ENCODE measurements at regions not wholly inside any gene's neighbourhood (a gene's known extent, or its start where the extent isn't known, plus 50 kb on each side); places are given as distances from the start of the nearest gene placed in this dataset.

GRCh38 chr6:87950614-87951013, 97.0 kb upstream of the SPACA1 start:
- no peak overlapping the region for H3K27ac ChIP-seq
- ChIA-PET POLR2A (ENCODE audit: low non-redundant PET) (no interaction called here), CTCF (no interaction called here)
- no peak for DNase-seq (ENCODE audit: low spot score)
- TF ChIP-seq, protein P1, sequence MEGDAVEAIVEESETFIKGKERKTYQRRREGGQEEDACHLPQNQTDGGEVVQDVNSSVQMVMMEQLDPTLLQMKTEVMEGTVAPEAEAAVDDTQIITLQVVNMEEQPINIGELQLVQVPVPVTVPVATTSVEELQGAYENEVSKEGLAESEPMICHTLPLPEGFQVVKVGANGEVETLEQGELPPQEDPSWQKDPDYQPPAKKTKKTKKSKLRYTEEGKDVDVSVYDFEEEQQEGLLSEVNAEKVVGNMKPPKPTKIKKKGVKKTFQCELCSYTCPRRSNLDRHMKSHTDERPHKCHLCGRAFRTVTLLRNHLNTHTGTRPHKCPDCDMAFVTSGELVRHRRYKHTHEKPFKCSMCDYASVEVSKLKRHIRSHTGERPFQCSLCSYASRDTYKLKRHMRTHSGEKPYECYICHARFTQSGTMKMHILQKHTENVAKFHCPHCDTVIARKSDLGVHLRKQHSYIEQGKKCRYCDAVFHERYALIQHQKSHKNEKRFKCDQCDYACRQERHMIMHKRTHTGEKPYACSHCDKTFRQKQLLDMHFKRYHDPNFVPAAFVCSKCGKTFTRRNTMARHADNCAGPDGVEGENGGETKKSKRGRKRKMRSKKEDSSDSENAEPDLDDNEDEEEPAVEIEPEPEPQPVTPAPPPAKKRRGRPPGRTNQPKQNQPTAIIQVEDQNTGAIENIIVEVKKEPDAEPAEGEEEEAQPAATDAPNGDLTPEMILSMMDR (conservative IDR thresholded peaks at IDR 0.05; ENCODE audit: low read depth): no peak

DNA sequence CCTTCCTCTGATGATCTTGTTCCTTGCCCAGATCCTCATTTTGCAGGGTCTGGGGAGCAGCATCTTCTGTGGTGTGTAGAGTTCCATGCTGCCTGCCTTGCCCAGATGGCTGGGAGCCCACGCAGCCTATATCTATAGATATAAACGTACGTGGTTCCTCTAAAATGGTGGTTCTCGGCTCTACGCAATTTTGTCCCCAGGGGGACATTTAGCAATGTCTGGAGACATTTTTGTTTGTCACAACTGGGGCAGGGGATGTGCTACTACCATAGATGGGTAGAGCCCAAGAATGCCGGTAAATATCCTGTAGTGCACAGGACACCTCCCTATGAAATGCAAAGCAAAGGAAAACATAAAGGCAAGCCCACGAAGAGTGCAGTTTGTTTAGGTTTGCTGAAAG, 98.4 kb upstream of the SPACA1 start:
- ChIA-PET CTCF (no interaction called here), POLR2A (ENCODE audit: low non-redundant PET) (no interaction called here)
- TF ChIP-seq, protein P1 (conservative IDR thresholded peaks at IDR 0.05; ENCODE audit: low read depth): no peak
- no peak for DNase-seq (ENCODE audit: low spot score)
- H3K27ac ChIP-seq: no peak overlapping the region

DNA sequence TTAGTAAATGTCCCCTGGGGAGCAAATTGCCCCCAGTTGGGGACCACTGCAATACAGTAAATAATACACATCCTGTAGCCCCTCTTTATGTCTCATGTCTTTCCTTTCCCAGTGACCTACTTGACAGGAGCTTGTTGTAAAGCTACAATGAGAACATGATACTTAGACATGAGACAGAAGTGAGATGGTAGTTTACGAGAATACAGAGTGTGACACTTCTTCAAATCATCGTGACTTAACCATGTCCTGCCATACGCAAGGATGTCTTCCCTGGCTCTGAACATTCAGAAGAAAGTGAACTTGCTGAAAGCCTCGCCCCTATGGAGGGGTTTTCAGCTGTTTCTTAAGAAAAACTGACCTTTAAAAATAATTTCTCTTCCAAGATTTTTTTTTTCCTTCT, 101.0 kb upstream of the SPACA1 start:
- H3K27ac ChIP-seq: no peak overlapping the region
- TF ChIP-seq, protein P1 (conservative IDR thresholded peaks at IDR 0.05; ENCODE audit: low read depth): no peak
- ChIA-PET CTCF (interaction anchor here (1.2 kb wide), 1 partner anchor 341 kb away, joined by 4 read pairs; no protein-coding TSS in a partner anchor), POLR2A (ENCODE audit: low non-redundant PET) (no interaction called here)
- no peak for DNase-seq (ENCODE audit: low spot score)

DNA sequence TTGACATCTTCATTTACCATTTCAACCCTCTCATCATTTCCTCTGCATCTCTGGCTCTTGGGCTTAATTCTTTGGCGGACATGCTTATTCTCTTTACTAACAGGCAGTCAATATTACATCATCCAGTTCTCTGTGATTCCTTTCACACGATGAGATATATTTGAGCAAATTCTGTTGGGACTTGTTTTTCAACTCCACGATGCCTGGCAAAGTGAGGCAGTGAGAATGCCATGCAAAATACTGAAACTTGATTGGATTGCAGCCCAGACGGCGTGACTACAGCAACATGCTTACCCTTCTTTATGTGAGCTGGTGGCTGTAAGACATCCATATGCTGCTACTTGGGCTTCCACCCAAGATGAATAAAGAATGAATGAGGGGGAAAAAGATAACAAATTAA, 101.7 kb upstream of the SPACA1 start:
- peak; percentile 53 for DNase-seq (ENCODE audit: low spot score)
- H3K27ac ChIP-seq: no peak overlapping the region
- TF ChIP-seq, protein P1 (conservative IDR thresholded peaks at IDR 0.05; ENCODE audit: low read depth): no peak
- ChIA-PET POLR2A (ENCODE audit: low non-redundant PET) (no interaction called here), CTCF (interaction anchor here (1.2 kb wide), 1 partner anchor 342 kb away, joined by 4 read pairs; no protein-coding TSS in a partner anchor)

- no peak for DNase-seq (ENCODE audit: low spot score)
- H3K27ac ChIP-seq: peak overlapping the region; percentile 77; the same call in 1 of the 2 replicates
- POLR2A ChIA-PET (ENCODE audit: low non-redundant PET): no interaction called here
- CTCF ChIA-PET: interaction anchor here (0.5 to 0.6 kb wide), 4 partner anchors 90 to 1144 kb away, joined by 3 to 4 read pairs (median 3); no protein-coding TSS in a partner anchor
- TF ChIP-seq, protein P1 (conservative IDR thresholded peaks at IDR 0.05; ENCODE audit: low read depth): no peak
Measured at GRCh38 chr6:87945181-87945580, 102.5 kb upstream of the SPACA1 start.

DNA sequence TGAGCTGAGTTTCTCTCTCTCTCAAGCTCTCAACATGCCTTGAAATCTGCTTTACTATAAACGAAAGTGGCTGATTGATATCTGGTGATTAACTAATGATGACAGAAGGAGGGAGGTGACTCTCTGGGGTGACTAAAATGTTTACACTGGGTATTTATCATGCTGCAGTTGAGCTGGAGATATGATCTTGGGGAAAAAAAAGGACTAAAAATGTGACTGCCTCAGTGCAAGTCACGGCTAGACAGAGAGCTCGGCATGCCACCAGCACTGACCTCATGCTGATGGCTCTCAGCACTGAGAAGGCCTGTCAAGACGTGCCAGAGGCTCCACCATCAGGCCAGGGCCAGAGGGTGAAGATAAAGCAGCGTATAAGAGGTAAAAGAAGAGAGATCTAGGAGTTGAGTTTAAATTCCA, 103.1 kb upstream of the SPACA1 start:
- POLR2A ChIA-PET (ENCODE audit: low non-redundant PET): no interaction called here
- TF ChIP-seq, protein P1 (conservative IDR thresholded peaks at IDR 0.05; ENCODE audit: low read depth): no peak
- CTCF ChIA-PET: interaction anchor here (0.5 to 0.7 kb wide), 6 partner anchors 12 to 960 kb away, joined by 3 to 5 read pairs (median 4); no protein-coding TSS in a partner anchor
- peak; percentile 86 for DNase-seq (ENCODE audit: low spot score)
- H3K27ac ChIP-seq: peak overlapping the region; percentile 77
